ENCODE measurements at regions not wholly inside any gene's neighbourhood (a gene's known extent, or its start where the extent isn't known, plus 50 kb on each side); places are given as distances from the start of the nearest gene placed in this dataset.
"Not testable (repeated sequence)": the region's sequence is repeated elsewhere in the genome, so short reads cannot be mapped to it uniquely, and the experiment has no call there.

DNA sequence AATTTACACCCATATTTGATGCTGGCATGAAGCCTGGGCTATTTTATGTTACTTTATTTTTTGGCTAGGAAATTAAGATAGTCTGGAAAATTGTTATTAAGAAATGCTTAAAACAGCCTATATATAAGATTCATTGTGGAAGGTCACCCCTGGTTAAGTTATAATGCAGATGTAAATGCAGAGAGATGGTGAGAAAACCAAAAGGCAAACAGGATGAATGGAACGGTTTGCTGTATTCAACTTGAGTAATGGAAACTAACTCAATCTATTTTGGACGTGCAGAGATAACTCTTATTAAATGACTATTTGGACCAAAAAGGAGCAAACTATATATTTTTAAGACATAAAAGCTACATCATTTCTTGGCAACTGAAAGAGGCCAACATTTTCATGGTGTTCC is 446.3 kb upstream of the FRG1 start:
- DNase-seq = no peak

DNA sequence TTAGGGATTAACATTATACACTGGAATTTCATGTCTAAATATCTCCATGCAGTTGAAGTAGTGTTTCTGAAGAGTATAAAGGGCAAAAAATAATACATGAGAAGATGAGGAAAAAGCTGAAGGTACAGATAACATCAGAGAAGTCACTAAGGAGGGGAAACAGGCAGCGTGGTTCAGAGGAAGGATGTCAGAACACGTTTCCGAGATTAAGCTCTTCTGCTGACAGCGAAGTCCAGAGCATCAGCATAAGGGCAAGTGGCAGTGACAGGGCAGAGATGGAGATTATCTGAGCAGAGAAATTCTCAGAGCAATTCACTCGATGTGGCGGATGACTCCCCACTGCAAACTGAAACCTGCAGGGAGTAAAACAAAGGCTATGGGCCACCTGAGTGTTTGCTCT is 443.2 kb upstream of the FRG1 start:
- DNase-seq = no peak

GRCh38 chr4:189497996-189498395 is 442.7 kb upstream of the FRG1 start:
- DNase-seq = no peak

GRCh38 chr4:189498457-189498856 is 442.2 kb upstream of the FRG1 start:
- no peak for DNase-seq

GRCh38 chr4:189499696-189500095 is 441.0 kb upstream of the FRG1 start:
- DNase-seq = no peak

GRCh38 chr4:189500970-189501369 is 439.7 kb upstream of the FRG1 start:
- no peak for DNase-seq

- peak; percentile 34 for DNase-seq
These were observed 437.7 kb upstream of the FRG1 start for GRCh38 chr4:189502841-189503435.

GRCh38 chr4:189504220-189504619 is 436.5 kb upstream of the FRG1 start:
- no peak for DNase-seq

DNA sequence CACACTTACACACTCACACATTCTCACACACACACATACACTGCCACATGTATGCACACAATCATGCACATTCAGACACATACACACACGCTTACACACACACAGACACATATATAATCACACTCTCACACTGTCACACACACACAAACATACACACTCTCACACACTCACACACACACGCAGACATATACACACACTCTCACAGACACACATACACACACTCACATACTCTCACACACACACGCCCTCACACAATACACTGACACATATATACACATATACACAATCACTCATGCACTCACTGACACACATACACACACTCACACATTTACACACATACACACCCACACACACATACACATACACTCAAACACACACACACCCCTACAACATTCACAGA is 435.3 kb upstream of the FRG1 start:
- DNase-seq = no peak

DNA sequence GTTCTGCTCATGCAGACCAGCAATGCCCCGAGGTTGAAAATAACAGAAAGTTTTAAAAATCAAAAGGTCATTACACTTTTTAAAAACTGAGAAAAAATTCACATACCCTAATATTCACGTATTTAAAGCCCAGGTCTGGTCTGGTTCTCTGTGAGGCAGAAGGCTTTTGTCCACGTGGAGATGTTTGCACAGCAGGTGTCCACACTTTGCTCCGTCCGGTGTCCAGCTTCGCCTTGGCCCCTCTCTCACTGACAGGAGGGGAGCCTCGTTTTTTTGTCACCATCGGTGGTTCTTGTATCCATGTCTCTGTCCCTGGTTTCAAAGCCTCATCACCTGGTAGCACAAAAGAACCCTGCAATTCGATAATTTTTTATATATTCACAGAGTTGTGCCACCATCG is 434.6 kb upstream of the FRG1 start:
- DNase-seq = no peak

DNA sequence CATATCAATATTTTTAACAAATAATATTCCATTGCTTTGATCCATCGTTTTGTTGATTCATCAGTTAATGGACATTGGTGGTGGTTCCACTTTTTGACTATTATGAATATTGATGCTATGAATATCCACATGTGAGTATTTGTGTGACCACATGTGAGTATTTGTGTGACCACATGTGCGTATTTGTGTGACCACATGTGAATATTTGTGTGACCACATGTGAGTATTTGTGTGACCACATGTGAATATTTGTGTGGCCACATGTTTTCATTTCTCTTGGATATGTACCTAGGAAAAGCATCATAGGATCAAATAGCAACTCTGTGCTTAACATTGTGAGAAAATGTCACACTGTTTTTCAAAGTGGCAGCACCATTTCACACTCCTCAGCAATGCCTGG is 433.6 kb upstream of the FRG1 start:
- DNase-seq = no peak

DNA sequence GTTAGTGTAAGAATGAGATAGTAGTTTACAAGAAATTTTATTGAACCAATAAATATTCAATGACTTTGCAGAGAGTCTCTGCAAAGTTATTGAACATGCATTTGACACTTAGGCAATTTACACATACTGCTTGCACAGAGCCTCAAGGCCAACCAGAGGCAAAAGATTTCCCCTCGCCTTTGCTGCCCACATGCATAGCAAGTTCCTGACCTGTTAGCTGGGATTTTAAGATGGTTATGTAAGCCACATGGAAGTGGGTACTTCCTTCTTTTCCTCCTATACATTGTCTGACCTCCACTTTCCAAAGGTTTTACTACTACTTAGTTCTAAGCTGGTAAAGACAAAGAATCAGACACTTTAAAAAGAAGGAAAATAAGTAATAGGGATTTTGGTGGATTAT is 430.1 kb upstream of the FRG1 start:
- DNase-seq = no peak

- DNase-seq = no peak
These were observed 429.1 kb upstream of the FRG1 start for GRCh38 chr4:189511581-189511980.

GRCh38 chr4:189513421-189513820 is 427.3 kb upstream of the FRG1 start:
- DNase-seq = no peak

DNA sequence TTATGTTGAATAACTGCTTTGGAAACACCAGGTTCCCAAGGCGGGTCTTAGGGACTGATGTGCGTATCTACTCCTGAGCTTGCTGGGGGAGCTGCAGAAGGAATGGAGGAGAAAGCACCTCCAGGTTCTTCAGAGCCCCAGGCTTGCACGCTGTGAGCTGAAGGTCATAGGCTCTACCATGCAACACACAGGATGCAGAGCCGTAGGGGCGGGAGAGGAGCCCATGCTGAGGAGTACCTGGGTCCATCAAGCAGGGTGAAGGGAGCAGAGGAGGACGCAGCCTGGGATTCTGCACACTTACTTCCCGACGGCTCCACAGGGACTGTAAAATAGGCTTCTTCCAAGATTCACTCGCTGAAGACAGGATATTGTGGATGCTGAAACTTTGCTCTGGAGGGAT is 426.5 kb upstream of the FRG1 start:
- DNase-seq = no peak

DNA sequence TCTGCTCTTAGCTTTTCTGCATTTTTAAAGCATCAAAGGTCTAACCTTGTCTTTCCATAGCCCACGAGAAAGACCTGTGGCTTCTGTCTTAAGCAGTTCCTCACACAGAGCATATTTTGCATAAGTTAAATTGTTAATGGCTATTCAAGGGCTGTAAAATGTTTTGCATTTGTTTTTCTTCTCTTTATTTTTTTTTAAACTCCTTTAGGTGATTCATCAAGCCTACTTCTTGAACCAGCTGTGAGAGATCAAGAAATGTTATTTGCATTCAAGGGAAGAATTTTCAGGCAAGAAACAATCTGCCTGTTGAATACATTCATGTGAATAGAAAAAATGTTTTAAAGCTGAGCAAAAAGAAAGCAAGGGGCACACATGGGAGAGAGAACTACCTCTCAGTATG is 423.8 kb upstream of the FRG1 start:
- no peak for DNase-seq

DNA sequence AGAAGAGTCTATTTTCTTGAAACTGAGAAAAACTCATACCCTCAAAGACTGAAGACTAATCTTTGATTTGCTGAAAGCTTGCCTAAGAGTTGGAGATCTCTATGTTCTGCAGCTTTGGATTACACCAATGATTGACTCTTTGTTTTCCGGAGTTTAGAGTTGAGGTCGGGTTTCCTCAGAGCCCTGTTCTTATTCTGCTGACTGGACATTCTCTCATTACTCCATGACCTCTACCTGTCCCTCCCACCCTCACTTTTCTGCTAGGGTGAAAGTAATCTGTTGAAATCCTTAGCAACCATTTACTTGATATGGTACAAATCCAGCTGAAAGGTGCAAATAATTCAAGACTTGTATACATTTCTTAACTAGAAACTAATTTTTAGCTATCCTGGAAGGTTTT is 421.5 kb upstream of the FRG1 start:
- DNase-seq = no peak

DNA sequence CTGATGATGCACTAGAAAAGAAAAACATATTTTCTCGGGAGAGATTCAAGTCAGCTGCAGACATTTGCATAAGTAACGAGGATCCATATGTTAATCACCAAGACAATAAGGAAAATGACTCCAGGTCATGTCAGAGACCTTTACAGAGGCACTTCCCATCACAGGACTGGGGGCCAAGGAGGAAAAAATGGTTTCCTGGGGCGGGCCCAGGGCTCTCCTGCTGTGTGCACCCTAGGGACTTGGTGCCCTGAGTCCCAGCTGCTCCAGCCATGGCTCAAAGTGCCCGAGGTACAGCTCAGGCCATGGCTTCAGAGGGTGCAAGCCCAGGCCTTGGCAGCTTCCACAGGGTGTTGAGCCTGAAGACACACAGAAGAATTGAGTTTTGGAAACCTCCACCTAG is 415.4 kb upstream of the FRG1 start:
- DNase-seq = no peak

DNA sequence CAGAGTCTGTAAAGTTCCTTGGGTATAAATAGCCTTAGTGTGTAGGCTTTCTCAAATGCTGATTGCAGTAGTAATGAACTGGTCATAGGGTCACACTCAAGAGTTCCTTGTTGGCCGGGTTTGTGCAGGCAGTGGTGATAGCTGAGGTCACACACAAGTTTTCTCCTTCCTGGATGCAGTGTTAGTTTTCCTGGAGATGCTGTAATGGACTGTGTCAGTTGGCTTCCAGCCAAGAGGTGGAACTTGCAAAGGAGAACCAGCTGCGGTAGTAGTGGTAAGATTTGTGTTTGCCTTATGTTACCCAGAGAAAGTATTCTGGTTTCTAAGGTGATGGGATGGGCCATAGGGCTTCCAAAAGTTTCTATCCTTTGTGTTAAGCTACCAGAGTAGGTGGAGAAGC is 409.8 kb upstream of the FRG1 start:
- DNase-seq = no peak

DNA sequence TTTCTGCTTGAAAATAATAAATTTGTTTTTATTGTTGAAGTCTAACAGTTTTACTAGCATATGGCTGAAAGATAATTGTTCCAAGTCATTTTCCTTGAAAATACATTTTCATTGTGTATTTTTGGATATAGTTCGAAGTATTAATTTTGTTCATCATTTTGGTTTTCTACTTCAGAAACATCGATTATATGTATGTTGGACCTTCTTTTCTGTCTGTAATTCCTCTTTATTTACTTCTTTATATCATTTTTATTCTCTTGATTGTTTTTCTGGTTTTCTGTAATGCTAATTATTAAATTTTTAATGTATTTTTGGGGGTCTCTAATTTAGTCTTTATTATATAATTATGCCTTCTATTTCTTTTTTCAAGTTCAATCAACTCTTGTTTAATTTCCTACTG is 407.1 kb upstream of the FRG1 start:
- DNase-seq = no peak

DNA sequence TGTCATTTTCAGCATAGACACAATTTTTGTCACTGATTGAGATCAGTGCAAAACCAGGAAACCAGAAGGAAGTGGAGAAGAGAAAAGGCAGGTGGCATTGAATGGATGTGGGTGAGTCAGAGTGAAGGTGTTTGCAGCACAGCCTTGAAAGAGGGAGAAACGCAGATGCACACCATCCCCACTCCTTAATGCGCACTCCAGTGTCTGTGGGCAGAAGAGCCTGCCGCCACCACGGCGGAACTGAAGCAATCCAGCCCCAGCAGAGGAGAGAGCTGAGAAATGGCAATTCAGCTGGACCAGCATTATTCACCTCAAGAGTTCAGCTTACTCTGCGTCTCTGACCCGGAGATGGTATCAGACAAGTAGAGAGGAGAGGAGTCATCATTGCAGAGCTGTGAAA is 393.1 kb upstream of the FRG1 start:
- peak; percentile 1 for DNase-seq

GRCh38 chr4:189548484-189549125 is 392.1 kb upstream of the FRG1 start:
- DNase-seq = no peak

GRCh38 chr4:189551931-189552670 is 388.6 kb upstream of the FRG1 start:
- DNase-seq = not testable (repeated sequence)

DNA sequence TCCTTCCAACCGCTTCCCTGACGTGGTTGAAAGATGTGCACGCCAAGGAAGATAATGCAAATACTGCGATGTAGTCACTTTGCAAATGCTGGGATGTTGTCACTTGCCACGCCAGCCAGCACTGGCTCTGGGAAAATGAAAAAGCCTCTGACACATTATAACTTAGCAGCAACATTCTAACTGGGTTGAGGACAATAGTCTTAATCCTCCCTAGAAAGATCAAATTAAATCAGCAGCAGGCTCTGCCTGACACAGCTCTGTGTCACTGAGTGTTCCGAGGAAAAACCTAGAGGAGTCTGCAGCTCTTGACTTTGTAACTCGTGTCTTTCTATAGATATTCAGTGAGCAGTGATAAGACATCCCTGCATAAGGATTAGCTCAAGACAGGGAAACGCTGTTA is 380.1 kb upstream of the FRG1 start:
- not testable (repeated sequence) for DNase-seq

DNA sequence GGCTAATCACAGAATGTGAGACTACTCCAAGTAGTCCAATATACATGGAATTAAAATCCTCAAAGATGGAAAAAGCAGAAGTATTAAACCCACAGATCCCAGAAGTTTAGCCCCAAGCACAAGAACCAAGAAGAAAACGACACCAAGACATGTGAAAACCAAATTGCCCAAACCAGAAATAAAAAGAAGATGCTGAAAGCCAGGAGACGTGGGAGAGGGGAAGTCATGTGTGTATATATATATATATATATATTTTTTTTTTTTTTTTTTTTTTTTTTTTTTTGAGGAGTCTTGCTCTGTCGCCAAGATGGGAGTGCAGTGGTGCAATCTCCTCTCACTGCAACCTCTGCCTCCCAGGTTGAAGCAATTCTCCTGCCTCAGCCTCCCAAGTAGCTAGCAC is 376.9 kb upstream of the FRG1 start:
- DNase-seq = not testable (repeated sequence)
